Ecto neural progenitor cell (in vitro differentiated cells): ENCODE measurements at regions not wholly inside any gene's neighbourhood (a gene's known extent, or its start where the extent isn't known, plus 50 kb on each side); places are given as distances from the start of the nearest gene placed in this dataset.

Experiments
- DNase-seq: peaks from one replicate; pipeline ENCODE4 v3.0.0-alpha.2; 2018; ENCODE audit warnings: low spot score

DNA sequence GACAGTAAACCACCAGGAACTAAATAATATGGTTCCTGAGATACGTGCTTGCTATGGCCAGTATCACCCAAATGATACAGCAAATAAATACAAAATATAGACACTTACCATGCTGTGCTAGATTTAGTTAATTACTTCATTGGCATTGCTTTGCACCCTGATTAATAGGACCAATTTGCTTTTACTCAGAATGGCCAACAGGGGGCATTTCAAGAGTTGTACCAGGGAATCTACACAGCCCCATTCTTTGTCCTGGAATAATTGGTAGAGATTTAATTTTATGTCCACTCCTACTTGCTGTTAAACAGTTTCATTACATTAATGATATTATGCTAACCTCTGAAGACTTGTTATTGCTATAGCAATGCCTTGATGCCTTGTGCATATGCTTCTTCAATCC is 280.8 kb downstream of the RERGL start:
- no peak for DNase-seq

DNA sequence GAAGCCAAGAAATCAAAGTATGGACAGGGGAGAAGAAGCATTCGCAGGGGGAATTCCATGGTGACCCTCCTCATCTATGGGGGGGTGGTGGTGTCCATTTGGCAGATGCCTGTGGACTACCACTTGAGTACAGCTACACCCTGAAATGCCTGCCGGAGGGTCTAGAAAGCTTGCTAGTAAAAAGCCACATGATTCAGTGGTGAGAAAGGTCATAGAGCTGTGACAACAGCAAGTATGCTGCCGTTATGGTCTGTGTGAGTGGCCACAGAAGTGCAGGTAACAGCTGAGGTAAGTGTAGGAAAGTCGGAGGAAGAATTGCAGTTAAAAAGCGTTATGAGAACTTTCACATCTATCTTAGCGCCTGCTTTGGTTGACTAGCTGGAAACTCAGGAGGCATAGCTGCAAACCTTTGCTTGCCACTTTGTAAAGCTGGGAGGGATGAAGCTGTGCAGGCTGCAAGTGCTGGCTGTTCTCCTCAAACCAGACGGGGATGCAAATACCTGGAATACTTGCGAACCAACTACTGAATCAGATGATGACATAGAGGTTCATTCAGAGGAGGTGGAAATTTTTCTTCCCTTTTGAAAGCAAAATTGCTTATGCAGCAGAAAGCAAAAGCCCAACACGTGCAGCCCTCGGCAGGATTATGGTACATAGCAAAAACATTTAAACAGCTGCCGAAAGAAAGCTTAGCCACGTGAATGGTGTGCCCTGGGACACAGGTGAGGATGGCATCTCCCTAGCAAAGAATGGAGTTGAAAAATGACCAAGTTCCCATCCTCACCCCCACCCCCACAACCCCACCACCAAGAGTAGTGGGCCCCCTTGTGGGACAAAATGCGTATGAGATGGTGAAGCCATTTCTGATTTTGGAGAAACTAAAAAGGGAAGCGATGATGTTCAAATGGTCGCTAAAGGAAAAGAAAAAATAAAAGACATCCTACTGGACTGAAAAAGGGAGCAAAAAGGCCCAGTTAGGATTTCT is 287.0 kb downstream of the RERGL start:
- DNase-seq, result no peak

DNA sequence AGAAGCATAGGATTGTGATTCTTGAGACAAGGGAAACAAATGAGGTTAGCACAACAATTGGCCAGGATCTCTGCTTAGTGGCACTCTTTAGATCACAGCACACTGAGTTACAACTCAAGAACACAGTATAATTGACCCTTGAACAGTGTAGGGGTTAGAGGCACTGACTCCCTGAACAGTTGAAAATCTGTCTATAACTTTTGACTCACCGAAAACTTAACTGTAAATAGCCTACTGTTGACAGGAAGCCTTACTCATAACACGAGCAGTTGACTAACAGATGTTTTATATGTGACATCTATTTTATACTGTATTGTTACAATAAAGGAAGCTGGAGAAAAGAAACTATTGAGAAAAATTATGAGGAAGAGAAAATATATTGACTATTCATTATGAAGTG is 296.1 kb downstream of the RERGL start:
- no peak for DNase-seq

DNA sequence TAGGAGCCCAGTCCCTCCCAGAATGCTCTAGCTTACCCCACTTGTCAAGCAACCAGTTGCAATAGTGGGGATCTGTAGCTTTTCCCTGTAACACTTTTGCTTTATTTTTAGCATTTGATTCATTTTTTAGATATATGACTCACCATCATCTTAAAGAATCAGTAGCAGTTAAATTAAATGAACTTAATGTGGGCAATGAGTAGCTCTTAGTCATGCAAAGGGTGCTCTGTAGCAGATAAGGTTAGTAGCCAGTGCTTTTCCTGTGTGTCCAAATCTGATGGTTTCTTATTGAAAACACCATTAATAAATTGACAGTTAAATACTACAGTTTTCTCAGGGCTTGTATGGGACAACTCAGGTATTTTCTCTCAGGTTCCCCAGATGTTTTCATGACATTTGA is 311.8 kb downstream of the RERGL start:
- DNase-seq, result no peak

DNA sequence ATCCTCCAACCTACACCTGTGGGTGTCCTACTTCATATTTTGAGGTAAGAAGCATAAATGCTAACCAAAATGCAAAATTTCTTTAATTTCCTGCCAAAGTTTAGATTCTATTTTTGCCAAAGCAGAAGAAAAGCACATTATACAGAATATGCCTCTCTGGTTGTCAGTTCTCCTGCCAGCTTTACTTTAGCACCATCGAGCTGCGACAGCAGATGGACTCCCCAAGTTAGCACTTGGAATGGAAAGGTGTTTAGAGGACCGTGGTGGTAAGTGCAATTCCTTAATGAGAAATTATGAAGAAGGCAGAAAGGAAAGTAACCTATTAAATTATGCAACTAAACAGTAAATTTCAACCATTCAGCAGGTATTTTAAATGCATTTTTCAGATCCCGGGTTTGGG is 326.6 kb downstream of the RERGL start:
- DNase-seq, result no peak

DNA sequence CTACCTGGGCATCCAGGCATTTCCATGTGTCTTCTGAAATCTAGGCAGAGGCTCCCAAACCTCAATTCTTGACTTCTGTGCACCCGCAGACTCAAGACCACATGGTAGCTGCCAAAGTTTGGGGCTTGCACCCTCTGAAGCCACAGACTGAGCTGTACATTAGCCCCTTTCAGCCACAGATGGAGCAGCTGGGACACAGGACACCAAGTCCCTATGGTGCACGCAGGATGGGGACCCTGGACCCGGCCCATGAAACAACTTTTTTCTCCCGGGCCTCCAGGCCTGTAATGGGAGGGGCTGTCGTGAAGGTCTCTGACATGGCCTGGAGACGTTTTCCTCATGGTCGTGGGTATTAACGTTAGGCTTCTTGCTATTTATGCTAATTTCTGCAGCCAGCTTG is 330.0 kb downstream of the RERGL start:
- DNase-seq, result no peak
